ENCODE measurements at regions not wholly inside any gene's neighbourhood (a gene's known extent, or its start where the extent isn't known, plus 50 kb on each side); places are given as distances from the start of the nearest gene placed in this dataset.

- ATAC-seq (no peak), DNase-seq (no peak)
- Mint-ChIP-seq H3K27me3 (ENCODE audit: low read depth) (no peaks in the 10 kb centered on the region), H3K36me3 (ENCODE audit: insufficient read depth) (no peaks in the 10 kb centered on the region), H3K4me1 (ENCODE audit: low read depth) (peaks cover 10% of the 10 kb centered on the region), H3K4me3 (no peak overlapping the region), H3K9me3 (no peaks in the 10 kb centered on the region)
Measured at GRCh38 chr14:98826618-98827017, 445.4 kb downstream of the BCL11B start.

DNA sequence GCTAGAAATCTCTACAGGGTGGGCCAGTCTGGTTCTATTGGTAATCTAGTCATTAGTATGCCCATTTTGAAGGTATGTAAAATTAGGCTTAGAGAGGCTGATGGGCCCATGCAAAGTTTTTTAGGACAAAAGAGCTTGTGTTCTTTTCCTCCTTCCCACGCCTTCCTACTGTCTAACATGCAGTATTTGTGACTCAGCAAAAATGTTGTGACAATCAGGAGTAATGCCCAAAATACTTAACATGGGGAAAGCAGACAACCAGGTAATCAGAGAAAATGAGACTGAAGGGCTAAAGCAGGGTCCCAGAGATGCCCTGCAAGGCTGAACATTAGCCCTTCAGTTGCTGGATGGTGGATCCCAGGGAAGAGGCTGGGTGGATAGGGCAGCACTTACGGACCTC is 437.9 kb downstream of the BCL11B start:
- no peak for ATAC-seq
- Mint-ChIP-seq H3K4me1 (ENCODE audit: low read depth) (no peaks in the 10 kb centered on the region), H3K36me3 (ENCODE audit: insufficient read depth) (no peaks in the 10 kb centered on the region), H3K9me3 (no peaks in the 10 kb centered on the region), H3K4me3 (no peak overlapping the region), H3K27me3 (ENCODE audit: low read depth) (no peaks in the 10 kb centered on the region)
- DNase-seq, result no peak

DNA sequence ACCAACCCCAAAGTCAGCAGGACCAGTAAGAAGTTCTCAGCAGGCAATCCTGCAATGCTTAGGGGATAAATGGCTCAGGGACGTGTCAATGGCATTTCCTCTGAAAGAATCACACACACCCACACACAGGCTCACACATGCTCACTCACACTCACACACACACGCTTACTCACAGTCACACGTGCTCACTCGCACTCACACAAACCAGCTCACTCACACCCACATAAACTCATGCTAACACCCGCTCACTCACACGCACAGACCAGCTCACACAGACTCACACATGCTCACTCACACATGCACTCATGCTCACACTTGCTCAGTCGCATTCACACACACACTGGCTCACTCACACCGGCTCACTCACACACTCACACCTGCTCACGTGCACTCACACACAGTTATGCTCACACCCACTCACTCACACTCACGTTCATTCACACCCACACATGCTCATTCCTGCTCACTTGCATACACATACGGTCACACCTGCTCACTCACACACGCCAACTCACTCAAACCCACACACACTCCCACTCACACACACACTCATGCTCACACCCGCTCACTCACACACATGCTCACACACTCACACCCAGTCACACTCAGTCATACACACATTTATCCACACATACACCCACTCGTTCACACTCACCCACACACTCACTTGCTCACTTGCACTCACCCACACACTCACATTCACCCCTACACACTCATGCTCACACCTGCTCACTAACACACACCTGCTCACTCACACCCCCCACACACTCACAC is 436.8 kb downstream of the BCL11B start:
- H3K4me3 Mint-ChIP-seq, result no peak overlapping the region
- H3K9me3 Mint-ChIP-seq, result no peaks in the 10 kb centered on the region
- no peaks in the 10 kb centered on the region for H3K36me3 Mint-ChIP-seq (ENCODE audit: insufficient read depth)
- DNase-seq (no peak), ATAC-seq (no peak)
- H3K27me3 Mint-ChIP-seq (ENCODE audit: low read depth), result no peaks in the 10 kb centered on the region
- H3K4me1 Mint-ChIP-seq (ENCODE audit: low read depth), result no peaks in the 10 kb centered on the region

GRCh38 chr14:98835825-98836100 is 436.2 kb downstream of the BCL11B start:
- Mint-ChIP-seq H3K4me3 (no peak overlapping the region), H3K36me3 (ENCODE audit: insufficient read depth) (no peaks in the 10 kb centered on the region), H3K4me1 (ENCODE audit: low read depth) (no peaks in the 10 kb centered on the region), H3K27me3 (ENCODE audit: low read depth) (no peaks in the 10 kb centered on the region), H3K9me3 (no peaks in the 10 kb centered on the region)
- ATAC-seq (no peak), DNase-seq (no peak)

DNA sequence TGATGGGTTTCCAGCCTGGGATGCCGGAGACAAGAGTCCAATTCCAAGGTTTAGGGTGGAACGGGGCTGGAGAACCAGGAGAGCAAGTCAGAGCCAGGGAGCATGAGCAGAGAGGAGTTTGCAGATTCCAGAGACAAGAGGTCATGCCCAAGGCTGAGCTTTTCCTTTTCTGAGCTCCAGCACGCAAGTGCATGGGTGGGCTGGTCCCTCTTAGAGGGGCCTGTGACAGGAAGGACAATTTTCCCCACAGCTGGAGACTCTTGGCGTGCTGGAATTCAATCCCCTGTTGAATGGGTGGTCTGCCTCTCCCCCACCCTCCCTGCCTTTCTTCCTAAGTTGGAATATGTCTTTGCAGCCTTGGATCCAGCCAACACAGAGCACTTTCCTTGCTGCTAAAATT is 431.9 kb downstream of the BCL11B start:
- ATAC-seq, result no peak
- H3K4me3 Mint-ChIP-seq, result no peak overlapping the region
- DNase-seq, result no peak
- H3K36me3 Mint-ChIP-seq (ENCODE audit: insufficient read depth), result no peaks in the 10 kb centered on the region
- H3K27me3 Mint-ChIP-seq (ENCODE audit: low read depth), result no peaks in the 10 kb centered on the region
- peaks cover 9% of the 10 kb centered on the region for H3K4me1 Mint-ChIP-seq (ENCODE audit: low read depth)
- H3K9me3 Mint-ChIP-seq, result no peaks in the 10 kb centered on the region

GRCh38 chr14:98840511-98840910 is 431.5 kb downstream of the BCL11B start:
- H3K4me3 Mint-ChIP-seq, result no peak overlapping the region
- no peak for DNase-seq
- H3K36me3 Mint-ChIP-seq (ENCODE audit: insufficient read depth), result no peaks in the 10 kb centered on the region

GRCh38 chr14:98844456-98844855 is 427.5 kb downstream of the BCL11B start:
- Mint-ChIP-seq H3K4me3 (no peak overlapping the region), H3K9me3 (no peaks in the 10 kb centered on the region), H3K4me1 (ENCODE audit: low read depth) (peaks cover 9% of the 10 kb centered on the region), H3K27me3 (ENCODE audit: low read depth) (no peaks in the 10 kb centered on the region), H3K36me3 (ENCODE audit: insufficient read depth) (no peaks in the 10 kb centered on the region)
- ATAC-seq, result no peak
- no peak for DNase-seq

More at GRCh38 chr14:98840511-98840910, 431.5 kb downstream of the BCL11B start:
- no peaks in the 10 kb centered on the region for H3K27me3 Mint-ChIP-seq (ENCODE audit: low read depth)
- peaks cover 9% of the 10 kb centered on the region for H3K4me1 Mint-ChIP-seq (ENCODE audit: low read depth)
- no peak for ATAC-seq
- H3K9me3 Mint-ChIP-seq, result no peaks in the 10 kb centered on the region

GRCh38 chr14:98847521-98848468 is 424.2 kb downstream of the BCL11B start:
- Mint-ChIP-seq H3K4me1 (ENCODE audit: low read depth) (peaks cover 9% of the 10 kb centered on the region), H3K4me3 (no peak overlapping the region), H3K9me3 (no peaks in the 10 kb centered on the region), H3K36me3 (ENCODE audit: insufficient read depth) (no peaks in the 10 kb centered on the region), H3K27me3 (ENCODE audit: low read depth) (no peaks in the 10 kb centered on the region)
- ATAC-seq, result no peak
- DNase-seq, result no peak

DNA sequence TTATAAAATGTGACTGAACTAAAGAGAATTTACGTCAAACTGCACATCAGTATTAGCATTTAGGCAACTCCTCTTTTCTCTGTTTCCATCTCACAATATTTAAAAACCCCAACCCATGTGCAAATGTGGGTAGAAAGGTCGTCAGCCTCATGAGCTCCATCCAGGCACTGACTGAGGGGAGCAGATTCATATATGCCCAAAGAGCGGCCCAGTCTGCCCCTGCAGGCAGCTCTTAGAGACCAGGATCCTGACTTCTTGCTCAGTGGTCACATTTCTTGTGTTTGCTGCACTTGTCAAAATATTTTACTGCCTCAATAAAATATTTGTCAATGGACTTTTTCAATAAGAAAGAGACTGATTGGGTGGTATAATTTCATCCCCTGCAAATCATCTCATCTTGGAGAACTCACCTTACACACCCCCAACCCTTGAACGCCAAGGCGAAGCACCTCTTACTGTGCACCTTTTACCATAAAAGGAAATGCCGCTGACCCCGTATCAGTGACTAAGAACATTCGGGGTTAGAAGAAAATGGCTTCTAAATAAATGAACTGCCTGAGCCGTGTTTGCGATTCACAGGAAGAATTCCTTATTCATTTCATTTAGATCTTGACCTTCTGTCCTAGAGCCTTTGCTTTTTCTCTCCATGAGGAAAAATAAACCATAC is 418.8 kb downstream of the BCL11B start:
- no peaks in the 10 kb centered on the region for H3K36me3 Mint-ChIP-seq (ENCODE audit: insufficient read depth)
- H3K27me3 Mint-ChIP-seq (ENCODE audit: low read depth), result peaks cover 2% of the 10 kb centered on the region
- no peak for DNase-seq
- no peaks in the 10 kb centered on the region for H3K9me3 Mint-ChIP-seq
- H3K4me1 Mint-ChIP-seq (ENCODE audit: low read depth), result no peaks in the 10 kb centered on the region
- ATAC-seq, result no peak
- no peak overlapping the region for H3K4me3 Mint-ChIP-seq

GRCh38 chr14:98855926-98856715 is 415.9 kb downstream of the BCL11B start:
- no peak for DNase-seq
- no peaks in the 10 kb centered on the region for H3K36me3 Mint-ChIP-seq (ENCODE audit: insufficient read depth)
- H3K4me1 Mint-ChIP-seq (ENCODE audit: low read depth), result no peaks in the 10 kb centered on the region
- H3K4me3 Mint-ChIP-seq, result no peak overlapping the region
- H3K9me3 Mint-ChIP-seq, result no peaks in the 10 kb centered on the region
- peaks cover 4% of the 10 kb centered on the region for H3K27me3 Mint-ChIP-seq (ENCODE audit: low read depth)
- no peak for ATAC-seq

DNA sequence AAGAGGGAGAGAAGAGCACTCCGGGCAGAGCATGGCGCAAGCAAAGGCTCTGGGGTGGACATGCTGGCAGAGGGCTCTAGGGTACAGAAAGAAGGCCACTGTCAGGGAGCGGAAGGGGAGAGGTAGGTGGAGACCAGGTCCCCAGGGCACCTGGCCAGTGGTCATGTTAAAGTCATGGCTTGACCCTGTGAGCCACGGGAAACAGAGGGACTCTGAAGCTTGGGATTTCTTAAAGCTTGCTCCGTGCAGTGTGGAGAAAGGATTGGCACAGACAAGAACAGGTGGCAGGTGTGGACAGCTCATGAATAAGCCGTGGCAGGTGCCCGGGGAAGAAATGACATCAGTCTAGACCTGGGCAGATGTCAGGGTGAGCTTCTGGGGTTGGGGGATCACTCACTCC is 413.8 kb downstream of the BCL11B start:
- no peaks in the 10 kb centered on the region for H3K36me3 Mint-ChIP-seq (ENCODE audit: insufficient read depth)
- ATAC-seq, result no peak
- H3K4me1 Mint-ChIP-seq (ENCODE audit: low read depth), result no peaks in the 10 kb centered on the region
- H3K27me3 Mint-ChIP-seq (ENCODE audit: low read depth), result peaks cover 4% of the 10 kb centered on the region
- no peaks in the 10 kb centered on the region for H3K9me3 Mint-ChIP-seq
- no peak overlapping the region for H3K4me3 Mint-ChIP-seq
- no peak for DNase-seq

DNA sequence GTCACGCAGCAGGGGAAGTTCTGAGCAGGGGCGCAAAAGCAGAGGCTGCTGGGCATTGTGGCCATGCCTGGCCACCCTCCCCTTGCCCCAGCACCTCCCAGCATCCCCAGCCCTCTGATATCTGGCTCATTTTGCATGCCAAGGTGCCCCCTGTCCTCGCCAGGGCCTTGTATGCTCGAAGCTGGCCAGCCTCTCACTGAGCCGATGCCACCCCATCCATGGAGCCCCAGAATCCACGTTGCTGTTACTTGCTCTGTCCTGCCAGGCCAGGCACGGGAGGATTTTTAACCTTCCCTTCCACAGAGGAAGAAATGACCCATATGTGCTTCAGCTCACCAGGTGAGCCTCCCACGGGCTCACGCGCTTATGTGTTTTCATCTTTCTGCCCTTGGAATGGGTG is 413.4 kb downstream of the BCL11B start:
- Mint-ChIP-seq H3K36me3 (ENCODE audit: insufficient read depth) (no peaks in the 10 kb centered on the region), H3K4me3 (no peak overlapping the region), H3K9me3 (no peaks in the 10 kb centered on the region), H3K27me3 (ENCODE audit: low read depth) (peaks cover 4% of the 10 kb centered on the region), H3K4me1 (ENCODE audit: low read depth) (no peaks in the 10 kb centered on the region)
- DNase-seq, result no peak
- no peak for ATAC-seq

GRCh38 chr14:98859301-98859700 is 412.7 kb downstream of the BCL11B start:
- Mint-ChIP-seq H3K36me3 (ENCODE audit: insufficient read depth) (no peaks in the 10 kb centered on the region), H3K4me3 (no peak overlapping the region), H3K27me3 (ENCODE audit: low read depth) (peaks cover 4% of the 10 kb centered on the region), H3K9me3 (no peaks in the 10 kb centered on the region), H3K4me1 (ENCODE audit: low read depth) (no peaks in the 10 kb centered on the region)
- ATAC-seq (no peak), DNase-seq (no peak)

DNA sequence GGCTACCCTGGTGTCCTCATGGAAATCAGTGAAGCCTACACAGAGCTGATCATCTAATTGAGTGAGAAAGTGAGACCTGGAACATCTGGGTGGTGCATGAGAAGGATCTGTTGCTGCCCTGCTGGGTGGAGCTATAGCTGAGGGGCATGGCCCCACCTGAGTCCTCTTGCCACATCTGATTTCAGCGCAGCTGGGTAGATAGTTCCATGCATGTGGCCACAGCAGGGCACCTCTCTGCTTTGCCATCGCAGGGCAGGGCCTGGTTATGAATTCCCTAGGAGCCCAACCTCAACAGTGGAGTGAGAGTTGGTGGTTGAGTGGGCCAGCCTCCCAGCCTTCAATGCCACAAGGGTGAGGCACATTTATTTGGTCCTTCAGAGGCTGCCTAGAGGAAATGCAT is 407.8 kb downstream of the BCL11B start:
- DNase-seq, result no peak
- Mint-ChIP-seq H3K9me3 (no peaks in the 10 kb centered on the region), H3K4me1 (ENCODE audit: low read depth) (peaks cover 5% of the 10 kb centered on the region), H3K4me3 (no peak overlapping the region), H3K36me3 (ENCODE audit: insufficient read depth) (no peaks in the 10 kb centered on the region), H3K27me3 (ENCODE audit: low read depth) (peaks cover 2% of the 10 kb centered on the region)
- ATAC-seq, result no peak
